DND-41 (cell line): ENCODE measurements at regions not wholly inside any gene's neighbourhood (a gene's known extent, or its start where the extent isn't known, plus 50 kb on each side); places are given as distances from the start of the nearest gene placed in this dataset.

Experiments
- ATAC-seq: fragments of 200-7000 bp; cut with Tn5 transposase; 3 replicates; pipeline ENCODE4 v1.9.1; 2021; ENCODE audit warnings: low read depth; ENCODE audit not compliant: insufficient read depth
- DNase-seq: peaks from one replicate; pipeline ENCODE4 v3.0.0-alpha.2; 2020
- H2AFZ ChIP-seq: 2 replicates; pipeline ENCODE4 v1.6.0; 2012; ENCODE audit warnings: low read depth, low read length
- H3K27ac ChIP-seq: 2 replicates; pipeline ENCODE4 v1.5.1; 2012; ENCODE audit warnings: low read length, inconsistent platforms
- H3K27me3 ChIP-seq: fragments of 200-600 bp; sonication (generic); 2 replicates; pipeline ENCODE4 v1.6.0; 2012; ENCODE audit warnings: low read length, mild to moderate bottlenecking, inconsistent platforms; ENCODE audit not compliant: insufficient read depth, poor library complexity
- H3K36me3 ChIP-seq: 2 replicates; pipeline ENCODE4 v1.5.1; 2012; ENCODE audit warnings: low read length, inconsistent platforms; ENCODE audit not compliant: insufficient read depth
- H3K4me1 ChIP-seq: 2 replicates; pipeline ENCODE4 v1.5.1; 2012; ENCODE audit warnings: mild to moderate bottlenecking, low read length; ENCODE audit not compliant: insufficient read depth
- H3K4me2 ChIP-seq: 2 replicates; pipeline ENCODE4 v1.6.0; 2012; ENCODE audit warnings: mild to moderate bottlenecking, moderate library complexity, low read length, inconsistent platforms; ENCODE audit not compliant: insufficient read depth
- H3K4me3 ChIP-seq, 2 experiments: fragments of 200-600 bp in 1 of 2; shearing (Covaris generic) in 1 of 2; 2 replicates each; pipeline ENCODE4 v1.5.1; 2012 to 2016; ENCODE audit warnings: inconsistent platforms in 2 of 2, low read length in 2 of 2, mild to moderate bottlenecking in 2 of 2, low read depth in 1 of 2, moderate library complexity in 1 of 2
- H3K79me2 ChIP-seq: 2 replicates; pipeline ENCODE4 v1.6.0; 2012; ENCODE audit warnings: low read length, inconsistent platforms; ENCODE audit not compliant: insufficient read depth
- H3K9ac ChIP-seq: 2 replicates; pipeline ENCODE4 v1.6.0; 2012; ENCODE audit warnings: low read depth, mild to moderate bottlenecking, inconsistent platforms, low read length, moderate library complexity
- H3K9me3 ChIP-seq: 2 replicates; pipeline ENCODE4 v1.5.1; 2012; ENCODE audit warnings: low read length, moderate library complexity, mild to moderate bottlenecking, inconsistent platforms; ENCODE audit not compliant: insufficient read depth, severe bottlenecking
- H4K20me1 ChIP-seq: 2 replicates; pipeline ENCODE4 v1.6.0; 2012; ENCODE audit warnings: low read length; ENCODE audit not compliant: insufficient read depth
- CTCF ChIP-seq: IDR thresholded peaks from 2 replicates; pipeline ENCODE4 v1.5.1; 2012; ENCODE audit warnings: borderline replicate concordance, low read length, moderate library complexity, mild to moderate bottlenecking; ENCODE audit not compliant: poor library complexity, severe bottlenecking; ENCODE audit errors: extremely low read depth
- EZH2 ChIP-seq: IDR thresholded peaks from 3 replicates; pipeline ENCODE4 v1.6.1; 2012; ENCODE audit warnings: borderline replicate concordance, low read depth, mild to moderate bottlenecking, moderate library complexity, low read length, inconsistent platforms; ENCODE audit not compliant: severe bottlenecking

- no peak overlapping the region for H3K4me3 ChIP-seq
- no peaks in the 10 kb centered on the region for H3K27me3 ChIP-seq
- H3K36me3 ChIP-seq, result no peaks in the 10 kb centered on the region
- H3K9me3 ChIP-seq, result no peaks in the 10 kb centered on the region
- no peaks in the 10 kb centered on the region for H3K79me2 ChIP-seq
- no peak overlapping the region for H3K4me2 ChIP-seq
- DNase-seq (no peak), ATAC-seq (no peak)
- H4K20me1 ChIP-seq, result 0 out of 2 replicates have a peak, but pooled peaks cover 2% of the 10 kb centered on the region
- no peak for TF ChIP-seq EZH2
- TF ChIP-seq CTCF, result no peak
- H3K4me1 ChIP-seq, result no peaks in the 10 kb centered on the region
- no peak overlapping the region for H3K27ac ChIP-seq
- H2AFZ ChIP-seq, result no peak overlapping the region
- H3K9ac ChIP-seq, result no peak overlapping the region
Observed at GRCh38 chr1:38598118-38598517, 261.5 kb downstream of the RRAGC start.

GRCh38 chr1:38589036-38589435, 270.5 kb downstream of the RRAGC start:
- no peak for DNase-seq
- Histone ChIP-seq H3K9ac (no peak overlapping the region), H3K27me3 (peaks cover 3% of the 10 kb centered on the region), H3K79me2 (no peaks in the 10 kb centered on the region), H4K20me1 (0 out of 2 replicates have a peak, but pooled peaks cover 7% of the 10 kb centered on the region), H2AFZ (no peak overlapping the region), H3K4me2 (no peak overlapping the region), H3K36me3 (no peaks in the 10 kb centered on the region), H3K27ac (no peak overlapping the region), H3K4me3 (no peak overlapping the region), H3K4me1 (no peaks in the 10 kb centered on the region), H3K9me3 (no peaks in the 10 kb centered on the region)
- no peak for ATAC-seq
- no peak for TF ChIP-seq EZH2
- no peak for TF ChIP-seq CTCF

- Histone ChIP-seq H3K9me3 (no peaks in the 10 kb centered on the region), H3K36me3 (no peaks in the 10 kb centered on the region), H3K9ac (no peak overlapping the region), H3K4me1 (no peaks in the 10 kb centered on the region), H2AFZ (no peak overlapping the region), H3K4me3 (no peak overlapping the region), H3K79me2 (no peaks in the 10 kb centered on the region), H3K4me2 (no peak overlapping the region), H4K20me1 (0 out of 2 replicates have a peak, but pooled peaks cover 7% of the 10 kb centered on the region), H3K27me3 (peaks cover 6% of the 10 kb centered on the region), H3K27ac (no peak overlapping the region)
- DNase-seq, result no peak
- no peak for TF ChIP-seq EZH2
- no peak for TF ChIP-seq CTCF
- no peak for ATAC-seq
Observed at GRCh38 chr1:38587766-38588165, 271.8 kb downstream of the RRAGC start.
